Posterior vena cava (tissue), 2 donors: ENCODE measurements at regions not wholly inside any gene's neighbourhood (a gene's known extent, or its start where the extent isn't known, plus 50 kb on each side); places are given as distances from the start of the nearest gene placed in this dataset.
"Not testable (repeated sequence)": the region's sequence is repeated elsewhere in the genome, so short reads cannot be mapped to it uniquely, and the experiment has no call there.

ENCODE experiments used
- DNase-seq: peaks from one replicate; pipeline ENCODE4 v3.0.0-alpha.2; 2020; ENCODE audit warnings: low spot score
- intact Hi-C, 2 donors: fragments of 100-400 bp; cut with DNase I; formaldehyde crosslinking; loops; one replicate each; pipeline versions ENCODE4 v1.14.1 to v1.14.2; 2022 to 2023
- donor health status: DM: yes; HTN: yes; CAD: no.
- donor health status: DM: yes; HTN: yes; CAD: no.

DNA sequence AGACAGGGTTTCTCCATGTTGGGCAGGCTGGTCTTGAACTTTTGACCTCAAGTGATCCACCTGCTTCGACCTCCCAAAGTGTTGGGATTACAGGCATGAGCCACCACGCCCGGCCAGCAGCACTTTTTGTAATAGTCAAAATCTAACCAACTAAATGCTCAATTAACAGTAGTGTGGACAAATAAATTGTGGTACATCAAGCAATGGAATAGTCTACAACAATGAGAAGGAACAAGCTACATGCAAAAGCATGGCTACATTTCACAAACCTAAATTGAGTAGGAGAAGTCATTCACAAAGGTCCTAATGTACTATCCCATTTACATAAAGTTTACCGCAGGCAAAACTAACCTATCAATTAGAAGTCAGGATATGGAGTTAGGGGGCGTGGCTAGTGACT is 227.4 kb downstream of the USP22 start:
- intact Hi-C loops = loop anchor here in 1 of 2 donors (10.0 kb wide), 1 partner anchor 671 kb away; no protein-coding TSS in a partner anchor
- DNase-seq = not testable (repeated sequence)

GRCh38 chr17:20823905-20824304 is 218.9 kb downstream of the USP22 start:
- no peak for DNase-seq
- intact Hi-C loops = no loop called here

GRCh38 chr17:20825539-20825938 is 217.3 kb downstream of the USP22 start:
- intact Hi-C loops = no loop called here
- no peak for DNase-seq

DNA sequence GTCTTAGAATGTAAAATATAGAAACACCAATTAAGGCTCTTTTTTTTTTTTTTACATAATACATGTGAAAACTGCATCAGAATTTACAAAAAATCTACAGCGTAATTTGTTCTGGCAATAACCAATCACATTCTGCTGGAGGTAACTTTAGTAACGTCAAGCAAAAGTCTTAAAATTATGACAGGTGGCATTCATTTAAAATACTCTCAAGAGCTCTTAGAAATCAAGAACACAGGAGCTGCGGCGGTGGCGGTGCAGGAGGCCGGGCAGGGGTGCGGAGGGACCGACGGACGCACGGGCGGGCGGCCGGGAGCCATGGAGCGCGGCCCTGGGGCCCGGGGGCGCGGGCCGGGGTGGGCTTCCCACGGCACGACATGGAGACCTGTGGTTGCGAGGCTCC is 202.4 kb downstream of the USP22 start:
- intact Hi-C loops, DNase-seq: not testable (repeated sequence)

DNA sequence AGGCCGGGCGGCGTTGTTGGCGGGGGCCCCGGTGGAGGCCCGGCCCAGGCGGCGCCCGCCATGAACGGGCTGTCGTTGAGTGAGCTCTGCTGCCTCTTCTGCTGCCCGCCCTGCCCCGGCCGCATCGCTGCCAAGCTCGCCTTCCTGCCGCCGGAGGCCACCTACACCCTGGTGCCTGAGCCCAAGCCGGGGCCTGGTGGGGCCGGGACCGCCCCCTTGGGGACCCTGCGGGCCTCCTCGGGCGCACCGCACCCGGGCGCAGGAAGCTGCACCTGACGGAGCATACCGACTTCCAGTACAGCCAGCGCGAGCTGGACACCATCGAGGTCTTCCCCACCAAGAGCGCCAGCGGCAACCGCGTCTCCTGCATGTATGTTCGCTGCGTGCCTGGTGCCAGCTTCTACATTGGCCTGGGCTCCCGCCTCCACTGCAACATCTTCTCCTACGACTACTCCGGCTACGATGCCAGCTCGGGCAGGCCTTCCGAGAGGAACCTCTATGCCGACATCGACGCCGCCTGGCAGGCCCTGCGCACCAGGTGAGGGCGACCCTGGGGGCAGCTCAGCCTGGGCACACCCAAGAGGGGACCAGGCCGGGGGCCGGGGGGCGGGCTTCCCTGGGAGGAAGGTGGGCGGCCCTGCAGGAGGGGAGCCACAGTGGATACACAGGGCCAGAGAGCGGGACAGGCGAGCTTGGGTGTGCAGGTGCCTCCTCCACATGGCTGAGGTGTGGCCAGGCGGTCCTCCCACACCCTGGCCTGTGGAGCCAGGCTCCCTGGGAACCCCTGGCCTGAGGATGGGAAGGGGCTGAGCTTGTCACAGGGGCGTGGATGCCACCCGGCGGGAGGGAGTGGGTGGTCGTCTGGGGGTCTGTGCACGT is 201.6 kb downstream of the USP22 start:
- DNase-seq = peak; percentile 78
- intact Hi-C loops = not testable (repeated sequence)

DNA sequence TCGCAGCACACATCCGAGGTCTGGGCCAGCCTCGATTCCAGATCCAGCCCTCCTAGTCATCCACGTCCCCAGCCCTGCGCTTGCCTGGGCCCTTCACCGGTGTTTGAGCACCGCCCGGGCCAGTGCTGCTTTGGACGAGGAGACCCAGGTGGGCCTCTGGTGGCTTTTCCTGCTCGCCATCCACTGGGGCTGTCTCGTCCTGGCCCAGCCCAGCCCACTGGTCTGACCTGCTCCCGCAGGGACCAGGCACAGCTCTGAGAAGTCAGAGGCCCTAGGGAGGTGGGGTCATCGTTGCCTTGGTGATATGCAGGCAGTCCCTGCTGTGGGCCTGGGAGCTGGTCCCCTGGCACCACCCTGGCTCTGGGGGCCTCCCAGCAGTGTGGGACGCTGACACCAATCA is 200.8 kb downstream of the USP22 start:
- intact Hi-C loops, DNase-seq: not testable (repeated sequence)

- intact Hi-C loops, DNase-seq: not testable (repeated sequence)
Measured at GRCh38 chr17:20843261-20843660, 199.6 kb downstream of the USP22 start.

DNA sequence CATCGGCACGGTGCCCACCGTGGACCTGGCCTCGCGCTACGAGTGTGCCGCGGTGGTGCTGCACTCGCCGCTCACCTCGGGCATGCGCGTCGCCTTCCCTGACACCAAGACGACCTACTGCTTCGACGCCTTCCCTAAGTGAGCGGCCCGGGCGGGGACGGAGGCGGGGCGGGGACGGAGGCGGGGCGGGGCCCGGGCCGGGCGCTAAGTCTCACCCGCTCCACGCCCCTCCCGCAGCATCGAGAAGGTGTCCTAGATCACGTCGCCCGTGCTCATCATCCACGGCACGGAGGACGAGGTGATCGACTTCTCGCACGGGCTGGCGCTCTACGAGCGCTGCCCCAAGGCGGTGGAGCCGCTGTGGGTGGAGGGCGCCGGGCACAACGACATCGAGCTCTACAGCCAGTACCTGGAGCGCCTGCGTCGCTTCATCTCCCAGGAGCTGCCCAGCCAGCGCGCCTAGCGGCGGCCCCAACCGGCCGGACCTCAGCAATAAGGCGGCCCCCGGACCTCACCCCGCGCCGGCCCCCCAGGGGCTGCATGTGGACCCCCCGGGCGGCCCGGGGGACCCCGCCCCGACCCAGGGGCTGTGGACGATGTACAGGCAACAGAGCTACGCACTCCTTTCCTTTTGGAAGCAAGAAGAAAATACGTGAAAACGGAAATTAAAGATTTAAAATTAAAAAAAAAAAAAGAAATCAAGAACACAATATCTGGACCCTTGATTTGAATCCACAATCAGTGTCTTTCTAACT is 198.8 kb downstream of the USP22 start:
- intact Hi-C loops, DNase-seq: not testable (repeated sequence)

DNA sequence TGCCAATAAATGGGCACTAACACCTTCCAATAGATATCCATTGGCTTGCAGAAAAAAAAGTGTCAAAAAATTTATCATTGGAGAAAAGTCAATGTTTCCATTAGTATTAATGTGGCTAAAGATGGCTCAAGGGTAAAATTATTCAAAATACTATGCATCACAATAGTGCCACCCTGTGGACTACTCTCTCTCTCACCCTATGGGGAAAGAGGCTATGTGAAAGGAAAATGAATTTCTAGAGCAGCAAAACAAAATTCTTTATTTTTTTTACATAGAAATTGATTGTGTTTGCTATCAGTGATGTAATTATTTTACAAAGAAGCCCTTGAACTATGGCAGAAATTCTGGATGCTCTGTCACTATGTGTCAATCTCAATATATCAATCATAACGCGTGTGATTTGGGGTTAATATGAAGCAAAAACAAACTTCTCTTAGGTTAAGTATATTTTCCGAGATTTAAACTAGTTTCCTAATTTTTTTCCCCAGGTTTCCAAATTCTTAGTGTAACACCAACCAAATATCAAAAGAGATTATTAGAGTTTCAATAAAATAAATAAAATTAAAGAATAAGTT is 193.9 kb downstream of the USP22 start:
- DNase-seq, intact Hi-C loops: not testable (repeated sequence)

DNA sequence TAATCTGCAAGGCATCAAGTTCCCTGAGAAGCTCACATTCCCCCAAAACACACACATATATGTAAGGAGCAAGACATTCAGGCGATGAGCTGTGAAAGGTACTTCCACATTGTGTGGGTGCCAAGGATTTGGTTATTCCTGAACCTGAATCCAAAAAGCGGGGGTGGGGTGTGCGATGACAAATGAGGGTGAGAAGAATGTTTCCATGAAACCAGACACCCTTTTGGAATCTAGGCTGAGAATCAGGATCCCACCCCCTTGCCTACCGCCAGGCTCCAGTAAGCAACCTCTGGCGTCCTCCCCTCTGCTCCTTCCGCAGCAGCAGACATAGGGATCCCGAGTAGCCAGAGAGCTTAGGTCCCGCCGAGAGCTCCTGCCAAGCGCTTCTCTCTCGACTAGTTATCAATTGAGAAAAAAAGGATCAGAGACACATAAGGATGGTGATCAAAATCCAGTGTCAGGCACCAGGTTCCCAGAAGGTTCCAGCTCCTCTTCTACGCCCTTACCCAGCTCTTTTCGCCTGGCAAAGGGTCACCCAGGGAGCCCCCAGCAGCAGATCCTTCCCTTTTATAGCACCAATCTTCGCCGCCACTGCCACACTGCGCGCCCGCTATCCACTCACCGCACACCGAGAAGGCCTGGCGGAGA is 191.1 kb downstream of the USP22 start:
- peak; percentile 78 for DNase-seq
- intact Hi-C loops = not testable (repeated sequence)

DNA sequence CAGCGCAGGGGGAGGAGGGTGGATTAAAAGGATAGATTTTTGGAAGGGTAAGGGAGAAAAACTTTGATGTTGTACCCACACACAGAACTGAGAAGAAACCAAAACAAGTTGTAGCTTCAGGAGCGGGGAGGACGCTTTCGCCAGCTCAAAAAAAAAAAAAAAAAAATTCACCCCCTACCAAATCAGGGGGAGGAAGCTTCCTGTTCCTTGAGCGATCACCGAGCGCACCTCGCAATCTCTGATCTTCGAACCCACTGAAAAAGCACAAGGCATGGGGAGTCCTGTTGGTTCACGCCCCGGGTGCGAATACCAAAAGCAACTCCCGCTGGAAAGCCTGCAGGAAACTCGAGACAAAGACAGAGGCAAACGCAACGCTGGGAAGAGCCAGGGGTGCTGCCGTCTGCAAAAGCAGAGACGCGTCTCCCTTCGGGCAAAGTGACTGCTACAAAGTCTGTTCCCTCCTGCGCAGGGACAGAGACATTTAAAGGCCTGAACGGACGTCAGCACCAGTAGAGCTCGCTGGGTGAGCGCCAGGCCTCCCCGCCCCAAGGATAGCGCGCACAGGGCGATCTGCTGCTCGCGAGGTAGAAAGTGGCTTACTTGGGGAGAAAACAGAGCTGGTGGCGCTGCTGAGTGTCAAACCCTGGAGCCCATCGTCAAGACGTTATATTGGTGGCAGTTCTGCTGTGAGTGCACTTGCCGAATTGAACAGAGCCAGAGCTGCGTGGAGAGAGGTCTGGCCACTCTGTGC is 190.4 kb downstream of the USP22 start:
- peak; percentile 90 for DNase-seq
- intact Hi-C loops = no loop called here

DNA sequence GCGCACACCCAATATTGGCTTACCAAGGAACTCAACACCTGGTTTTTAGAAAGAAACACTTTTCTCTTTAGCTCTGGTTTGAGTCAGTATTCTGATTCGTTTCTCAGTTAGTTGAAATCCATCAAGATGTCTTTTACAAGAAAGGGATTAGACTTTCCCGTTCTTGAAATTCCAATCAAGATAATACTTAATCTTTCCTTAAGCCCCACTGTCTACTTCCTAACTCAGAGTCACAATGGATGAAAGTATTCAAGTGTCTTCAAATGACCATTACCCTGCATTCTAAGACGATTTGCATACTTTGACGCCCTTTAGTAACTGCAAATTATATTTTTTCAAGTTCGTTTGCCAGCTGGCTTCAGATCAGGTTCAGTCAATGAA is 189.8 kb downstream of the USP22 start:
- DNase-seq = no peak
- intact Hi-C loops = no loop called here

DNA sequence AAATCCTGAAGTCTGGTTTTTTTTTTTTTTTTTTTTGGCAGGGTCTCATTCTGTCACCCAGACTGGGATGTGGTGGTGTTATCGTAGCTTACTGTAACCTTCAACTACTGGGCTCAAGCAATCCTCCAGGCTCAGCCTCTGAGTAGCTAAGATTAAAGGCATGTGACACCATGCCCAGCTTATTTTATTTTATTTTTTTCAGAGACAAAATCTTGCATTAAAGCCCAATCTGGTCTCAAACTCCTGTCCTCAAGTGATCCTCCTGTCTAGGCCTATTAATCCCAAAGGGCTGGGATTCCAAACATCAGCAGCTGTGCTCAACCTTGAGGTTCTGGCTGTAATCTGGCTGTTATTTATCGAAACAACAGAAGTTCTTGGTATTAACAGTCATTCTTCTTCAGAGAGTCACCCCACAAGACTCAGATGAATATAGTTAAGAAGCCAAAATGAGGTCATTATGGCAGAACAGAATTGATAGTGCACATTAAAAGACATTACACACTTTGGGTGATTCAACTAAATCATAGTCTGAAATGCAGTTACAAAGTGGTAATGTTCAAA is 186.8 kb downstream of the USP22 start:
- intact Hi-C loops, DNase-seq: not testable (repeated sequence)

DNA sequence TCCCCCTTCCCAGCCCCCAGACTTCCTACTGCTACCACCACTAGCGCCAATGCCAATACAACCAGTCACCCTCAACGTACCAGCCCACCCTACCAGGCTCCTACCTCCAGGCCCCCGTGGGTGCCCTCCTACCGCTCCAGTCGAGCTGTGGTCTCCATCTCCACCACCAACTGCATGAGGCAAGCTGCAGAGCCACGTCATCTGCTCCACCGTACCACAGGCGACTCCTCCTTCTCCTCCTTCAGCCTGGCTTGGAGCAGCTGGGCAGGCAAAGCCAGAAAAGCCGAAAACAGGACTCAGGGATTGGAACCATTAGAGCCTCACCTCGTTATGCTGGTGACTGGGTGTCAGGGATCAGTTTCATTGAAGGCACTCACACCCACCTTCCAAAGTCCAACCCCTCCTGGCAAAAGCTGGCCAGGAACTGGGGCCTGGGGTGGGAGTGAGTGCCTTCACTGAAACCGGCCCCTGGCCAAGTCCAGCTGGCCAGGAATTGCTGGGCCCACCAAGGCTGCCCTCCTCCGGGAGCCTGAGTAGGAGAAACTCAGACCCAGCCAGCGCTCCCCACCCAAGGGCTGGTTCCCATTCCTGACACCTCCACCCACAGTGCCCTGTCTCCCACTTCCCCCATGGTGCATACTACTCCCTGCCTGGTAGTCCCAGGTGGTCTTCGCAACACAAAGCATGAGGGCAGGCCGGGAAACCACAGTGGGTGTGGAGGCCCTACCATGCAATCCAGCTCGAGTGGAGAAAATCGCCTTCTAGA is 176.2 kb downstream of the USP22 start:
- DNase-seq, intact Hi-C loops: not testable (repeated sequence)

DNA sequence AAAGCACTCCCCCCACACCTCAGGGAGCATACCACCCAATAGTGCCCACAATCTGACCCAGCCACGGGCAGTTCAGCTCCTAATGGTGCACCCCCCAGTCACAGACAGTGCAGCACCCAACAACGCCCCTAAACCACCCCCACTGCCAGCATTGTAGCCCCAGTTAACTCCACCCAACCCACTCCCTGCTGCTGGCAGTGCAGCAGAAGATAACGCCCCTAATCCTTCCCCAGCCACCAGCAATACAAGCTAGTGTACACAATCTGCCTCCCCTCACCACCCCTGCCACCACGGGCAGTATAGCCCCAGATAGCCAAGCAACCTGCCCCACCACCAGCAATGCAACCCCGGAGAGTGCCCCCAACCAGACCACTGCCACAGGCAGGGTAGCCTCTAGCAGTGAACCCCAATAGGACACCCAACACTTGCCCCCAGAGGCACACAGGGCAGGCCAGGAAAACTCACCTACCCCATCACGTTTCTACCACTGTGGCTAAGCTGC is 175.3 kb downstream of the USP22 start:
- DNase-seq, intact Hi-C loops: not testable (repeated sequence)

- DNase-seq, intact Hi-C loops: not testable (repeated sequence)
Measured at GRCh38 chr17:20867938-20868661, 174.7 kb downstream of the USP22 start.

- intact Hi-C loops, DNase-seq: not testable (repeated sequence)
Measured at GRCh38 chr17:20868662-20869007, 174.2 kb downstream of the USP22 start.
